Esophagus mucosa (tissue), 1 donor: ENCODE measurements at regions not wholly inside any gene's neighbourhood (a gene's known extent, or its start where the extent isn't known, plus 50 kb on each side); places are given as distances from the start of the nearest gene placed in this dataset.
"Not testable (repeated sequence)": the region's sequence is repeated elsewhere in the genome, so short reads cannot be mapped to it uniquely, and the experiment has no call there.

Source experiments
- ATAC-seq: fragments of 200-7000 bp; cut with Tn5 transposase; one replicate; pipeline ENCODE4 v1.9.1; 2020
- donor health status: DM: yes; HTN: yes; CAD: no.

GRCh38 chr18:51525453-51526225 is 328.2 kb upstream of the MEX3C start:
- ATAC-seq, result no peak

- ATAC-seq, result no peak
Observed at GRCh38 chr18:51527826-51528225, 330.3 kb upstream of the MEX3C start.

GRCh38 chr18:51531501-51531900 is 334.0 kb upstream of the MEX3C start:
- ATAC-seq, result peak; percentile 93

- ATAC-seq, result peak; percentile 68
Observed at GRCh38 chr18:51537487-51537886, 340.0 kb upstream of the MEX3C start.

GRCh38 chr18:51540562-51540961 is 343.1 kb upstream of the MEX3C start:
- ATAC-seq, result no peak

DNA sequence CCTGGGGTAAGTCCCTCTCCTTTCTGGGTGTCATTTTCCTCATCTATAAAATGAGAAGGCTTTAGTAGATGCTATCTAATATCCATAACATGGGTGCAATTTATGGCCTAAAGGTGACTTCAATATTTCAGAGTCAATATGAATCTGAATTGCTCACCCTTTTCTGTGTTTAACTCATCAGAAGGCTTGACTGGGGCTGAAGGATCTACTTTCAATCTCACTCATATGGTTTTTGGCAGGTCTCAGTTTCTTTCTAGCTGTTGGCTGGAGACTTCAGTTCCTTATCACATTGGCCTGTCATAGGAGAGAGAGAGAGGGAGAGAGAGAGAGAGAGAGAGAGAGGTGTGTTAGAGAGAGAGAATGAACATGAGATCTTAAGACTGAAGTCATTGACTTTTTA is 343.7 kb upstream of the MEX3C start:
- ATAC-seq, result no peak

DNA sequence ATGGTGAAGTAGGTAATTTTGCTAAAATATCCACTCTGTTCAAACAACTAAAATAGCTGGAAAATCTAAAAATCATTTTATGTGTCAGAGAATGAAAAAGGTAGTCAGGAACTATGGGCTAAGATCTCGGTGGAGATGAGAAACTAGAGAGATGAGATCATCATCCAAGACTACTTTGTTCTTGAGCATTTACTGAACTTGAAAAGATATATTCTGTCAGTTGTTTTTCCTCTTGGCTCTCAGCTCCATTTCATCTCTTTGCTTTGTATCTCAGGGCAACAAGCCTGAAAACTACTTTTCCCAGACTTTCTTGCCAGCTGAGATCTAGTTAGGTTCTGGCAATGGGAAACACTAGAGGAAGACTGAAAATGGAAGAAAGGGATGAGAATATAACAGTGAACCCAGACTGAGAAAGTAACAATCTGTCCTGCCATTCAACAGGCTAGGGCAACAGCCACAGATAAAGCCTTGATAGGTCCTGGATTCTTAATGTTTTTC is 346.2 kb upstream of the MEX3C start:
- no peak for ATAC-seq

DNA sequence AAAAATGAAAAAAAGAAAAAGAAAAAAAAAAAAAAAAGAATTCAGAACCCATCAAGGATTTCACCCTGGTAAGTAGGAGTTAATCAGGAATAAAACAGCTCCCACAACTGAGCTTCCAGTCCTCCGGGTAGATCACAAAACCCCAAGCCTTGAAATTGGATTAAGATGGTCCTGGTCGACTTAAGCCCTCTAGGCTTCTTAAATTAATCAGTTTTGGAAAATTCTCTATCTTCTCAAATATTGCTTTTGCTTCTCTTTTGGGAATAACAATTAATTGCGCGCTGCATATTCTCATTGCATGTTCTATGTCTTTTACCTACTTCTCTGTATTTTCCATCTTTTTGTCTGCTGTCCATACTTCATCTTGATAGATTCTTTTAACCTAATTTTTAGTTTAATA is 348.0 kb upstream of the MEX3C start:
- no peak for ATAC-seq

DNA sequence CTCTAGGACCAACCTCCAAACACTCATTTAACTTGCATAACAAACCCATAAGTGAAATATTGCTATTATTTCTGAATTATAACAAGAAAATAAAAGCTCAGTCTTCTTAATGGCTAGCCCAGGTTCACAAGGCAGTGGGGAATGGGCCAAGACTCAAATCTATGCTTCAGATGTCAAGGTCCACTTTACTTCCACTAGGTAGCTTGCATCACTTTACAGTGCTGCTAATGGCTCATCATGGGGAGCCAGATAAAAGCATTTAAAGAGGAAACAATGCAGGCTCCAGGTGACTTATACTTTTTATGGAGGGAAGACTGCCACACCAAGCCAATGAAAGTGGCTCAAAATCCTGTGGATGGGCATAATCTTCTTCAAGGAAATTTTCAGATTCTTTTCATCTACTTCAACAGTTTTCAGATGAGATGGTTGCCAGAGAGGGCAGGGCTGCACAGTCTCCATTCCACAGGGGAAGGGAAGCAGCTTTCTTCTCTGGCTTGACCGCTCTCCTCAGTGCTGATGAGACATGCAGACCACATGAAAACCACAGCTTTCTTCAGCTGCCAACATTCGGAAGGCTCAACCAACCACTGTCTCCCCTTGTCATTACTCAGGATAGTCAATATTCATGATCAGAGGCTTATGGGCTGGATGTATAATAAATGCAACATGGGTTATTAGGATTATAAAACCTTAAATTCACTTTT is 361.9 kb upstream of the MEX3C start:
- no peak for ATAC-seq

DNA sequence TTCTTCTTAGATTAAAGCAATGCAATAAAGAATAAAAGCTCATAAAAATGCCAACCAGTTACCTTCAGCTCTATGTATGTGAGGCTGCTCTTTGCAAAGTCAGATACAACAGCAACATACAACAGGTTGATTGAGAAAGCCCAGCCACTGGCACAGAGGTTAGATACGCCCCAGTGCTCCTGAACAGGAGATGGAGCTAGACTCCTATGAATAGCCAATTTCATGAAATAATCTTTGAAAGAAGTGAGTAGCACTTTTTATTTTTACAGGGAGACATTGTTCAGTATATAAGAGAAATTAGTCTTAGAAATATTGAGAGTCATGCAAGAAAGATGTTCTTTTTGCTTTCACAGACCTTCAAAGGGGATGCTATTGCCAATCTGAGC is 362.4 kb upstream of the MEX3C start:
- ATAC-seq, result no peak

GRCh38 chr18:51561821-51562220 is 364.3 kb upstream of the MEX3C start:
- ATAC-seq, result no peak

DNA sequence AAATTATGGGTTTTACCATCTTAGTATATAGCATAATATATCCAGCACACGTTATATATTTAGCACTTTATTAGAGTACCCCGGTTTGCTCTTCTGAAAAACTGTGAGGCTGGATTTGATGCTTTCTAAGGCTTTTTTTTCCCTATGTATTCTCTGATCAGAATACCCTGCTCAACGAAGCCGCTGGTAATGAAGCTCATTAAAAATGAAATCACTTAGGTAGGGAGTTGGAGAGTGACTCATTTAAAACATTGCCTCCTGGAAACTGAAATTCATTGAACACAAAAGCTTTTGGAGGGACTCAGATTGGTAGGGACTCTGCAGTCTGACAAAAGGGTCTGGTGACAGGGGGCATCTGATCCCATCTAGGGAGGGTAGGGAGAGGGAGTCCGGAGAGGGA is 365.4 kb upstream of the MEX3C start:
- ATAC-seq, result no peak

DNA sequence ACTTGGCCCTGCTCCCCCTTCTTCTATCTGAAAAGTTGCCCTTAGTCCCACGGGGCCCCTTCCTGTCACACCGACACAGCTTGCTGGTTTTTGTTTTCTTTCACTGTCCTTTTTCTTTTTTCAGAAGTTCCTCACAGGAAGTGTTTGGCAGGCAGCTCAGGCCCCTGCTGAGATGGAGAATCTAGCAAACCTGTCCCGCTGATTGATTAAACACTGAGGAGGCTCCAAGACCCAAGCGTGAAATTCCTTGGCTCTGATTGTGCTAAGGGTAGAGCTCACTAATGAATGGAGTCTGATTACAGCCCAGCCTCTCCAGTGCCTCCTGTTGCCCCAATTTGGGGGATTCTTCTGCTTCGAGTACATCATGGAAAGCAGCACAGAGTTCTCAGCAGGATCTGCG is 365.9 kb upstream of the MEX3C start:
- no peak for ATAC-seq

GRCh38 chr18:51568151-51568550 is 370.7 kb upstream of the MEX3C start:
- no peak for ATAC-seq

- no peak for ATAC-seq
Observed at GRCh38 chr18:51569153-51569552, 371.7 kb upstream of the MEX3C start.

- no peak for ATAC-seq
Observed at GRCh38 chr18:51569561-51569960, 372.1 kb upstream of the MEX3C start.

DNA sequence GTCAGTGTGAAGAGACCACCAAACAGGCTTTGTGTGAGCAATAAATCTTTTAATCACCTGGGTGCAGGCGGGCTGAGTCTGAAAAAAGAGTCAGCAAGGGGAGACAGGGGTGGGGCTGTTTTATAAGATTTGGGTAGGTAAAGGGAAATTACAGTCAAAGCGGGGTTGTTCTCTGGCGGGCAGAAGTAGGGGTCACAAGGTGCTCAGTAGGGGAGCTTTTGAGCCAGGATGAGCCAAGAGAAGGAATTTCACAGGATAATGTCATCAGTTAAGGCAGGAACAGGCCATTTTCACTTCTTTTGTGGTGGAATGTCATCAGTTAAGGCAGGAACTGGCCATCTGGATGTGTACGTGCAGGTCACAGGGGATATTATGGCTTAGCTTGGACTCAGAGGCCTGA is 372.6 kb upstream of the MEX3C start:
- not testable (repeated sequence) for ATAC-seq

DNA sequence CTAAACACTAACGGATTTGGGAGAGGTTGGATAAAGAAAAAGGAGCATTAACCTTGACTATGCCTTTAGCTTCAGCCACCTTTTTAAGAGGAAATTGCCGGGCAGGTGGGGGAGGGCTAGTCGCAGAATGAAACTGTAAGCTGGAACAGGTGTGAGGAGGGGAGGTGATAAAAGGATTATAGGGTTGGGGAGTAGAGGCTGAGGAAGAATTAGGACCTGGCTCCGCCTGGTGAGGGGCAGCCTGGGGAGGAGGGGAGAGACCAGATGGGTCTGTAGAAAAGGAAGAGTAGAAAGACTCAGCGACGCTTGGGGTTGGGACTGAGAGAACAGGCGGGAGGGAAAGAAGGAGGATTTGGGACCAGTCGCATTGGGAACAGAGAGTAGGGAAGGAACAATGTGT is 376.4 kb upstream of the MEX3C start:
- not testable (repeated sequence) for ATAC-seq

DNA sequence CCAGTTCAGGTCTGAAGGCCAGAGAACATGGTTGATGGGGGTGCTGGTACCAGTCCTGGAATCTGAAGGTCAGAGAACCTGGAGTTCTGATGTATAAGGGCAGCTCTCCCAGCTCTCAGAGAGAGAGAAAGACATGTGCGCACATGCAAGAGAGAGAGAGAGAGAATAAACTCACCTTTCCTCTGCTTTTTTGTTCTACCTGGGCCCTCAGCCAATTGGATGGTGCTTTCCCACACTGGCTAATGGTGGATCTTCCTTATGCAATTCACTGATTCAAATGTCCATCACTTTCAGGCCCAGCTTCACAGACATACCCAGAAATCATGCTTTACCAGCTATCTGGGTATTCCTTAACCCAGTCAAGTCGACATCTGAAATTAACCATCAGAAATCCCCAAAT is 377.7 kb upstream of the MEX3C start:
- no peak for ATAC-seq

GRCh38 chr18:51578406-51578980 is 381.0 kb upstream of the MEX3C start:
- ATAC-seq, result no peak

DNA sequence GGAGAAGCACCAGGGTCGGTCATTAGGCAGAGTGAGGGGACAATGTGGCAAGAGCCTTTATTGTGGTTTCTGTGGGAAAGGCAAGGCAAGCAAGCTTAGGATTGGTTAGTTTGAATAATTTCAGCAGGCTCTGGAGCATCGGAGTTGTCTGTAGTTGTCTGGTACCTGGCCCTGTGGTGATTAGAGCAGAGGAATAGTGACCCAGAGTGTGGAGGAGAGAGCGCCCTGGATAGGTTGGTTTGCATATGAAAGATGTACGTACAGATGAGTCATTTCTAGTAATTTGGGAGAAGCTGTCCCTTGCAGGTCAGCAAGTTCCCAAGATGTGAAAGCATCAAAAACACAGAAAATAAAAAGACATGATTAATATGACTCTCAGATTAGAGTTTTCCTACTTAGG is 383.1 kb upstream of the MEX3C start:
- no peak for ATAC-seq

- no peak for ATAC-seq
Observed at GRCh38 chr18:51582551-51582950, 385.1 kb upstream of the MEX3C start.

DNA sequence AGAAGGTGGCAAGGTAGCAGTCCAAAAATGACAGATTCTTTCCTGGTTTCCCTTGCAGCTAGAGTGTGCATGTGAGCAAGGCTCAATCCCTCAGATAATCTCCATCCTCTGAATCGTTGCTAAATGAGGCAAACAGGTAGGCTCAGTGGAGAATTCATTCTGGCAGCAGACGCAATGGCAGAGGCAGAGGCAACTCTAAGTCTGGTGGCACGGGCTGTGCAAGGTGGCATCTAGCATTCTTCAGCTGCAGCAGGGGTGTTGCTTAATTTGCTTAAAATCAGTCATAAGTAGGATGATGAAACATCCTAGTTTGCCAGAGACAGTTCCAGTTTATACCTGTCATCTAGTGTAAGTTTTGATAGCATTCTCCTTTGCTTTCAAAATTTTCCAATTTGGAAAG is 391.1 kb upstream of the MEX3C start:
- ATAC-seq, result no peak

- no peak for ATAC-seq
Observed at GRCh38 chr18:51593931-51594330, 396.4 kb upstream of the MEX3C start.
